HG03469 (cell line): ENCODE measurements at regions not wholly inside any gene's neighbourhood (a gene's known extent, or its start where the extent isn't known, plus 50 kb on each side); places are given as distances from the start of the nearest gene placed in this dataset.

Experiments
- ATAC-seq: cut with Tn5 transposase; IDR thresholded peaks from one replicate; pipeline ENCODE4 v1.9.1; 2021; ENCODE audit warnings: mild to moderate bottlenecking, moderate library complexity, moderate number of reproducible peaks; ENCODE audit not compliant: unreplicated experiment

DNA sequence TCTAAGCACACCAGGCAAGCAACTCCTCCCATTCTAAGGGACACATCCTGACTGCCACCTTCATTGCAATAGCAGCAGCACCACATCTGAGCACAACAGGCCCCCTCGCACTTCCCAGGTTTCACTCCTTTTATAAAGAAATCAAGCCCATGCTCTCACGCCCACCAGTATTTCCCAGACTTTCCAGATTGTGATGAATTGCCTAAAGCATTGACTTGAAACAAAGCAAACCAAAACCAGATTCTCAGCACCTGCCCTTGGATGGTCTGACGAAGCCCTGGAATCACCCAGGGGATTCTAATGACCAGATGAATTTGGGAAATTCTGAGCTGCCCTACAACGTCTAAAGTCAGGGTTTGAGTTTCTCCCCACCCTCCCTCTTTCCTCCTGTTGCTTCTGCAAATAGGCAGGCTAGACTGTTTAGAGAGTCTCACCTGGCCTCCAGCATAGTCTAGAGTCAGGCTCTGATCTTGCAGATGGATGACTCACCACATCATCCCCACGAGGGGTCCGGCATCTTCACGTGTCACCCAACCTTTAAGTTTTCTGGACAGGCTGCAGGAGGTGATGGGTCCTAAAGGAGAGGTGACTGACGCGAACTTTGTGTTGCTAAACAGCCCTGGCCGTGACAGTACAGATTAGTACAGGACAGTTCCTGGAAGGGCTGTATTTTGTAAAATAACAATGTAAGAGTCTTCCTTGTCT is 198.0 kb downstream of the SKIDA1 start:
- ATAC-seq = no peak

DNA sequence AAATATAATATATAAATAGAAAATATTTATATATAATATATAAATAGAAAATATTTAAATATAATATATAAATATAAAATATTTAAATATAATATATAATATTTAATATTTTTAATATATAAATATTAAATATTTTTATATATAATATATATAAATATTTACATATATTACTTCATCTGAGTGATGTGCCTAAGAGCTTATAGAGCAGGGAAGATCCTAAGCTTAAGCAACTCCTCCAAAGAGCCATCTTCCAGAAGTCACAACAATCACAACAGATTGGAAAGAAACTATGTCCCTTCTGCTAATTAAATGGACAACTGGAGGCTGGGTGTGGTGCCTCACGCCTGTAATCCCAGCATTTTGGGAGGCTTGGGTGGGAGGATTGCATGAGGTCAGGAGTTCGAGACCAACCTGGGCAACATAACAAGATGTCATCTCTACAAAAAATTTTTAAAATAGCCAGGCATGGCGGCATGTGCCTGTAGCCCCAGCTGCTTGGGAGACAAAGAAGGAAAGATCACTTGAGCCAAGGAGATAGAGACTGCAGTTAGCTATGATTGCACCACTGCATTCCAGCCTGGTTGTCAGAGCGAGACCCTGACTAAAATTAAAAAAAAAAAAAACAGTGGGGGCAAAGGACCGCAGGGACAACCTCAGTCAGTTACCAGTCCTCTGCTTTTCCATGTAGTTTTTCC is 198.7 kb downstream of the SKIDA1 start:
- no peak for ATAC-seq

DNA sequence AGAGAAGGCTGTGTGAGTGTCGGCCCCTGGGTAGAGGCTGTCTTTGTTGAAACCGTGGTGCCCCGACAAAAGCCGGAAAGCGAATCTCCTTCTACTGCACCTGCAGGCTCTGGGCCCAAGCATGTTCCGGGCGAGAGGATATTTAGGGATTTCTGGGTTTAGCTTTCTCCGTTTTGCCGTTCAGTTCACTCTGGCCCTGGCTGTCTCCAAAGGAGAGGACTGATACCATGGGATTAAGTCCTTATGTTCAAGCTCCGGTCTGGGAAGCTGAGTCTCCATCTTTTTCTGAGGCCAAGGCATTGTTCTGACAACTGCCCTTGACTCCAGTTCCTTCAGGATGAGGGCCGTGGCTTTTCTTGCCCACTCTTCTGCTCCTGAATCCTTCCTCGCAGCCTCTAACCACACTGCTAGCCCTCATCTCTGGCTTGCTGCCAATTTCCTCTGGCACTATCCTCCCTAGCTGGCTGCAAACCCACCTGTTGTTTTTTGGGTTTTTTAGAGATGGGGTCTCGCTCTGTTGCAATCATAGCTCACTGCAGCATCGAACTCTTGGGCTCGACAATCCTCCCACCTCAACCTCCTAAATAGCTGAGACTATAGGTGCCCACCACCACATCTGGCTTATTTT is 206.8 kb downstream of the SKIDA1 start:
- ATAC-seq = no peak

DNA sequence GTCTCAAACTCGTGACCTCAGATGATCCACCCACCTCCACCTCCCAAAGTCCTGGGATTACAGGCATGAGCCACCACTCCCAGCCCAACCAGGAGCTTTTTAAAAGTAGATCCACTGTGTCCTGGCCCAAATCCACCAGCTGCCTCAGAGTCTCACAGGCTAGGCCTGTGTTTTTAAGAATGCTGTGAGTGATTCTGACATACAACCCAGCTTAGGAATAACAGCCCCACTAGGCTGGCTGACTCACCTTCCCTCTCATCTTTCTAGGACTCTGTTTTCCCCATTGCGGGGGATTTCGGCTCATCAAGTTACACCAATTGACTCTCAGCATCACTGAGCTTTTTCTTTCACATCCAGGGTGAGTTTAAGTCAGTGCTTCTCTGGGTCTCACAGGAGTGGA is 207.6 kb downstream of the SKIDA1 start:
- ATAC-seq = no peak

DNA sequence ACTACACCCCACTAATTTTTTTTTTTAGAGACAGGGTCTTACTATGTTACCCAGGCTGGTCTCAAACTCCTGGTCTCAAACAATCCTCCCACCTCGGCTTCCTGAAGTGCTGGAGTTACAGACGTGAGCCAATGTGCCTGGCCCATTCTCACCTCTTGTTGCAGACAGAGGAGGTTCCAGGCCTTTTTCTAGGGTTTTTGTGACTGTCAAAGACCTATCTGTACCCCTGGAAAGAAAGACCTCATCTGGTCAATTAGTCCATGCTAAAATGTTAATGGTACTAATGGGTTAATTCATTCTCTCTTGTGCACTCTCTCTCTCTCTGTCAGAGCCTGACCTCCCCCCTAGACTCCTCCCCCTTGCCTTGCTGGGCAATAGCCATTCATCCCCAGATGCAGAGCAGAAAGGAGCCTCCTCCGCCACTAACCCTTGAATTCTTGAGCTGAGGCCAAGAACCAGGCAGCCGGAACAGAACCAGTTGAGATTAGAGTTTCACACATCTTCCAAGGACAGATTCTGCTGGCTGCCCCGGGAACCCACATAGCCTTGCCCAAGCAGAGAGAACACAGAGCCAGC is 209.7 kb downstream of the SKIDA1 start:
- no peak for ATAC-seq

DNA sequence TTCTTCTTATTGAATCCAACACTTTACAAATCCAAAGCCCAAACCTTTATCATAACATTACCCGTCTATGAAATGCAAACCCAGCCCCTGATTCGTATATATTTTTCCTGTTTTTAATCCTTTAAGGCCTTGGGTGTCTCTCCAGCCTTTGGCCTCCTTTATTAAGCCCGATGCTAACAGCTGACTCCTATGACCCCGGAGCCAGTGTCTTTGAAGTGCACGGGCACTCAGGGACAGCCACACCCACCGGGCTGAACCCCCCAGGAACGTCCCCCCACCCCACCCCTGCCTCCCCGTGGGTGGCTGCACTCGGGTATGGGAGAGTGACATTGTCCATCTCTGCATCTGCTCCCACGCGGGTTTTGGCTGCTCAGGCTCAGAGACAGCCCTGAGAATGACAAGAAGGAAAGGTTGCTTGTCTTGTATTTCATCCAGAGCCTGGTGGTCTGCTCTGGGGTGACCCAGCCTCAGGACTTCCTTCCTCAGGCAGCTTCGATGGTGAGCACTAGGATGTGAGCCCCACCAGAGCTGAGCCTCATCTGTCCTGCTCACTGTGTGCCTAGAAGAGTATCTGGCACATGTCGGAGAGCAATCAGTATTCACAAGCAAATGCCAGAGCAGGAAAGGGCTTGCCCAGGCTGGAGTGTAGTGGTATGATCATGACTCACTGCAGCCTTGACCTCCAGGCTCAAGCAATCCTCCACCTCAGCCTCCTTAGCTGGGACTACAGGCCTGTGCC is 210.4 kb downstream of the SKIDA1 start:
- ATAC-seq = no peak

DNA sequence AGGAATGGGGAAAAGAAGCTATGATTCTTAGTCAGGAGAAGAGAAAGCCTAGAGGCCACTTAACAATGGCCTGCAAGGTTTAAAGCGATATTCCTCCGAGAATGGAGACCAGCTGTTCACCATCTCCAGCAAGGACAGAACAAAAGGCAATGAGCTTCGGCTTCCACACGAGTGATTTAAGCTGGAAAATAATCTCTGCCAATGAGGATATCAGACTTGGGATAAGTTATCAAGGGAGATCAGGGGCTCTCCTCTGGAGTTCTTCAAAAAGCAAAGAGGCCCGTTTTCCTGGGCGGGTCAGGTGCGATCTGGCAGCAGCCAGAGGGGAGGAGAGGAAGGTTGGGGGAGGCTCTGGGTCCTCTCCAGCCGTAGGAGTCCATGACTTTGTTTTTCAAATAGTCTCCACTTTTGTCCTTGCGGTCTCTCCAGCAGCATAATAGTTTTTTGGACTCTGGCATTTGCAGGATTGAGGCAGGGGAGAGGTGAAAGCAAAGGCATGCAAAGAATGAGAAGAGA is 211.3 kb downstream of the SKIDA1 start:
- no peak for ATAC-seq

DNA sequence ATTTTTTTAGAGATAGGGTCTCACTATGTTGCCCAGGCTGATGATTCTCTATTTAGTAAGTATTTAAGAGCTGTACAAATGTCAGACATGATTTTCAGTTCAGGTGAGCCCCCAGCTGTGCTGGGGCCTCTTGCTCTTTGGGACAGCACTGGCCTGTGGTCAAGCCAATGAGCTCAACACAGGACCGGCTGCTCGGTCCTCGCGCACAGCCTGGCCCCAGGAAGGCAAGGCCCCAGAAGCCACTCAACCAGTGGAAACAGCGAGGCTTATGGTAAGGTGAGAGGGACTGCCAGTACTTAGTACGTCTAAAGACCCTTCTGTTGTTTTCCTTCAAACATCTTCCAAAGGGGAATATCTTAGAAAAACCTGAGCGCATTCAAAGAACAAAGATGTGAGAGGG is 211.8 kb downstream of the SKIDA1 start:
- ATAC-seq = no peak

DNA sequence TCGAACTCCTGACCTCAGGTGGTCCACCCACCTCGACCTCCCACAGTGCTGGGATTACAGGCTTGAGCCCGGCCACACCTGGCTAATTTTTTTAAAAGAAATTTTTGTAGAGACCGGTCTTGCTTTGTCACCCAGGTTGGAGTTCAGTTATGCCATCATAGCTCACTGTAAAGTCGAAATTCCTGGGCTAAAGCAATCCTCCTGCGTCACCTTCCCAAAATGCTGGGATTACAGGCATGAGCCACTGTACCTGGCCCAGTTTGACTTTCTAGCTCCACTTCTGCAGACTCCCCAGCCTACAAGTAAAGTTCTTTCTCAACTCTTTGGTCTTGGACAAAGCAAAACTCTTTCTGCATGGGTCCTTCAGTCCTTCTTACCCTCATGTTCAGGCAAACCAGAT is 214.1 kb downstream of the SKIDA1 start:
- ATAC-seq = no peak

DNA sequence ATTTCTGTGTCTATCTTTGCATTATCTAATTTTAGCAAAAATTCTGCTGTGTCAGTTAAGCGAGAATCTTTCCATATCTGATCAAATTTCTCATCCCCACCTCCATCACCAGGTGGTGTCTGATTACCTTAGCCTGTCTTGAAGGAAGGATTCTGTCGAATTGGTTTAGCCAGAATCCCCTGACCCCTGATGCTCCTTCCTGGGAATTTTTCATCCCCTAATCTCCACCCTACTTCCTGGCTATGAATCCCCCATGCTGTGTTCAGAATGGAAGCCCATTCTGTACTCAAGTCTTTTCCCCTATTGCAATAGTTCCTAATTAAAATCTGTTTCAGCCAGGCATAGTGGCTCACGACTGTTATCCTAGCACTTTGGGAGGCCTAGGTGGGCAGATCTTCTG is 216.1 kb downstream of the SKIDA1 start:
- ATAC-seq = no peak

DNA sequence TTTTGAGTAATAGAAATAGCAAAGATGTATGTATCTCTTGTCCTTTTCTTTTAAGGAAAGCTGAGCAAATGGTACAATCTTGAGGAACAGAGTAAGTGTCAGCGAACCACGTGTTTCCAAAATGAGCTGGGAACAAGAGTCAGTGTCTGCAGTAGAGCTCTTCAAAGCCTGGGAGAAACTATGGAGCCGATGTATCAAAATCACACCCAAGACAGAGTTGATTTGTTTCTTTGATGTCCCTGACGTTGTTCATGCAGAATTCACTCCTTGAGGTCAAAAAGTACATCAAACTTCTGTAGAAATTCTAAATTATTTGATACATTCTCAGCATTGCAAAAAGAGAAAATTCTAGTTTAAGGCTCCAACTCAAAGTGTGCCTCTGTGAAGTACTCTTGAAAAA is 216.5 kb downstream of the SKIDA1 start:
- ATAC-seq = no peak

DNA sequence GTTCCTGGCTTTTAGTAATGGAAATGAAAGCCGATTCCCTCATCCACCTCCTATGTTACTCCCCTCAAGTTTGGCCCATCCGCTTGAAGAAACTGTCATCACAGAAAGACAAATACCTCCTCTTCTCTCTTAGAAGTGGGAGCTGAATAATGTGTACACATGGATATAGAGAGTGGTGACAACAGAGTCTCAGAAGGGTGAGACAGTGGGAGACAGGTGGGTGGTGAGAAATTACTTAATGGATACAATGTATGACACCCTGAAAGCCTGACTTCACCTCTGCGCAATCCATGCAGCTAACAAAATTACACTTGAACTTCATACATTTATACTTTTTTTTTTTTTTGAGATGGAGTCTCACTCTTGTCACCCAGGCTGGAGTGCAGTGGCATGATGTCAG is 217.5 kb downstream of the SKIDA1 start:
- ATAC-seq = no peak

DNA sequence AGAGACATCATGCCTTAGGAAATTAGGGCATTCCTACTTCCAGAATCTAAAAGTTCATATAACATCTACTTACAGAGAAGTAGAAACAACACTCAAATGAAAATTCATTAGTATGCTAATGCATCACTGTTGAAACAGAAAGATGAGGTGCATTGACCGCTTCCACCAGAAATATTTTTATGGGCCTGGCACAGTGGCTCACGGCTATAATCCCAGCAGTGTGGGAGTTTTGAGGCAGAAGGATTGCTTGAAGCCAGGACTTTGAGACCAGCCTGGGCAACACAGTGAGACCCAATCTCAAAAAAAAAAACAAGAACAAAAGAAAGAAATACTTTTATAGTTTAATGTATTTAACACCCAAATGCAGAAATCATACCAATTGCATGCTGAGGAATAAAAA is 220.9 kb downstream of the SKIDA1 start:
- ATAC-seq = no peak

DNA sequence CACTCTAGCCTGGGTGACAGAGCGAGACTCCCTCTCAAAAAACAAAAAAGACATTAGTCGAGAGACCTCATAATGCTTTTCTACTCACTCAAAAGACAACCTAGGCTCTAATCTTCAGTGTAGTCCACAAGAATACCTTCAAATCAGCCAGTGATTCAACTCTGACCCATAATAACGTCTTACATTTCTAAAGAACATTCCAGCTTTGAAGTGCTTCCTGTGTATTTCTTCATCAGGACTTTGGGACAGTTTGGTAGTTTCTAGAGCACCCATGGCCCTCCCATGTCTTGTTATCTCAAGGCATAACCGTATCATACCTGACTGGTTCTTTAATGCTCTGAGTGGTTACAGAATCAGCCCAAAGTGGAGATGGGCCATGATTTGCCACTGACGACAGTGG is 221.3 kb downstream of the SKIDA1 start:
- no peak for ATAC-seq

DNA sequence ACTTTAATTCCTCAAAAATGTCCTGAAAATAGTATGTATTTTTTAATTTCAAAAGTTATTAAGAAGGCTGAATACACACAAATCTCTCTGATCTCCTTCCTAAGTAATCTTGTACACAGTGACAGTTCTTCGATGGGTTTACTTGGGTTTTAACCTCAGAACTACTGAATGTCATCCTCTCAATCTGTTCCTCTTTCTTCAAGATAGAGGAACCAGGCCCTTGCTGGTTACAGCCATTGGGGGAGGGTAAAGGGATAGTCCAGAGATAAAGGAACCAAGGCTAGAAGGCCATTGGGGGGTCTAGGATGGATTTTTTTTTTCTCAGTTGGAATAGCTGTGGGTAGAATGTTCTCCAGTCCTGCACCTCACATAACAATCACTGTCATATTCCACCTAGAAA is 224.9 kb downstream of the SKIDA1 start:
- no peak for ATAC-seq

DNA sequence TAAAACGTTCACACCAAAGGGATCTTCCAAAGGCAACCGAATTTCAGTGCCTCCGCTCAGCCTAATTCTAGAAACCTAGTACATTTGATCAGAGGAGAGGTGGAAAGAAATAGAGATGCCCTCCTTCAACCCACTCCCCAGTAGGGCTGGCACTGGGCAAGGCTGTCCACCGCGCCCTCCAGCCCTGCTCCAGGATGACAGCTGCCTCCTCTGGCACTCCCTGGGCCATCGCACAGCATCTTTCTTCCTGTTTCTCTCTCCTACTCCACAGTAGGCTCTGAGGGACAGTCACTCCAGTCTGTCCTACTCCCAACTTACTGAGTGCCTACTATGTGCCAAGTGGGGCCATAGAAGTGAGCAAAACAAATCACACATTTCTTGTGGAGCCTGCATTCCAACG is 226.2 kb downstream of the SKIDA1 start:
- no peak for ATAC-seq

DNA sequence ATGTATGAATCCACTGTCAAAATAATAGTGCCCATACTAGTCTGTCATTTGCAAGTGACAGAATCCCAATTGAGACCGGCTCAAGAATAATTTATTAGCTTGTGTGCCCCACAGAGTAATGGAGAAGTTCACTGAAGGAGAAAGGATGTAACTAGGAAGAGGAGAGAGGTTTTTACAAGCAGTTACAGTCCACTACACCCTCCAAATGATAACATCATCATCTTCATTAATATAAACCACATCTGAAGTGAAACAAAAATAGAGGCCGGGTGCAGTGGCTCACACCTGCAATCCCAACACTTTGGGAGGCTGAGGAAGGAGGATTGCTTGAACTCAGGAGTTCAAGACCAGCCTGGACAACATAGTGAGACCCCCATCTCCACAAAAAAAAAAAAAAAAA is 226.8 kb downstream of the SKIDA1 start:
- no peak for ATAC-seq

DNA sequence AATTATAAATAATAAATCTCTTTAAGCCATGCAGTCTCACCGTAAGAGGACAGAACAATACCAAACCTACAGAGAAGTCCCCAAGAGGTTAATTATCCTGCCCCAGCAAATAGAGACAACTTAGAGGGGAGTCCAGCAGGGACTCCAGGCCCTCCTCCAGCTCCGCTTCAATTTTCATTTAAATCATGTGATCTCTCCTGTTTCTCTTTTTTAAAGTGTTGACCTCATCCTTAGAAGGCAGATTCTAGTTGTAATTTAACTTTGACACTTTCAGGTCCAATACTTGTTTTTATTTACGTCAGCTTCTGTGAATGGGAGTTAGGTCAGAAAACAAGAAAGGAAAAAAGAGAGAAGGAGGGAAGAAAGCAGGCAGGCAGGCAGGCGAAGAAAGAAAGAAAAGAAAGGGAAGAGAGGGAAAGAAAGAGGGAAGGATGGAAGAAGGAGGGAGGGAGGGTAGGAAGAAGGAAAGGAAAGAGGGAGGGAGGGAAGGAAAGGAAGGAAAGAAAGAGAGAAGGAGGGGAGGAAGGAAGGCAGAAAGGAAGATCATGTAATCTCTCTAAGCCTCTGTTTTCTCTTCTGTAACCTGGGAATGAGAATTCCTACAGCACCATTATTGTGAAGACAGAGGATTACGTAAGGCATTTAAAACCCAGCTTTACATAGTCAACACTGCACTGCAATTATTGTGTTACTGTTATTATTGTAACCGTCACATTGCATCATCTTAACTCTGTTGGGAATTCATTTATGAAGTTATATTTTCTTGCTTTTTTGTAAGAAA is 227.7 kb downstream of the SKIDA1 start:
- no peak for ATAC-seq

DNA sequence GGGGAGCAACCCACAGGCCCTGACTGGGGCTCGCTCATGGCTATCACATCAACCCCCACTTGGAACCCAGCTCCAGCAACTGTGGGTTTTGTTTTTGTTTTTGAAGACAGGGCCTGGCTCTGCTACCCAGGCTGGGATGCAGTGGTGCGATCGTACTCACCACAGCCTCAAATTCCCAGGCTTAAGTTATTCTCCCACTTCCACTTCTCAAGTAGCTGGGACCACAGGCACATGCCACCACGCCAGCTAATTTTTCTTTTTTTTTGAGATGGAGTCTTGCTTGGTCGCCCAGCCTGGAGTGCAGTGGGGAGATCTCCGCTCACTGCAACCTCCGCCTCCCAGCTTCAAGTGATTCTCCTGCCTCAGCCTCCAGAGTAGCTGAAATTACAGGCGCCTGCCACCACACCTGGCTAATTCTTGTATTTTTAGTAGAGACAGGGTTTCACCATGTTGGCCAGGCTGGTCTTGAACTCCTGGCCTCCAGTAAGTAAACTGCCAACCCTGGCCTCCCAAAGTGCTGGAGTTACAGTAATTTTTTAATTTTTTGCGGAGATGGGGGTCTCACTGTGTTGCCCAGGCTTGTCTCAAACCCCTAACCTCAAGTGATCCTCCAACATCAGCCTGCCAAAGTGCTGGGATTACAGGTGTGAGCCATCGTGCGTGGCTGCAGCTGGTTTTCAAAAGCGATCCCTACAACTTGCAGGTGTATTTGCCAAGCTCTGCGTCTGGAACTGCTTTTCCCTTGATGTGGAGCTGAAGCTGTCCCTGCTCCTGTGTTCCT is 228.7 kb downstream of the SKIDA1 start:
- ATAC-seq = no peak
